Activated CD4-positive, CD25-positive, alpha-beta regulatory T cell treated with anti-CD3 and anti-CD28 coated beads, Interleukin-2, amount 50 U/mL, for 72 hours (primary cell): ENCODE measurements at regions not wholly inside any gene's neighbourhood (a gene's known extent, or its start where the extent isn't known, plus 50 kb on each side); places are given as distances from the start of the nearest gene placed in this dataset.

Experiments
- DNase-seq: peaks from one replicate; pipeline ENCODE4 v3.0.0; 2021

GRCh38 chr3:29203851-29204250, 77.0 kb upstream of the RBMS3 start:
- no peak for DNase-seq

GRCh38 chr3:29207427-29207826, 73.4 kb upstream of the RBMS3 start:
- DNase-seq, result no peak

- DNase-seq, result no peak
These were observed 68.0 kb upstream of the RBMS3 start for GRCh38 chr3:29212789-29213433.

GRCh38 chr3:29214009-29214658, 66.7 kb upstream of the RBMS3 start:
- no peak for DNase-seq

GRCh38 chr3:29215948-29216347, 64.9 kb upstream of the RBMS3 start:
- no peak for DNase-seq

- no peak for DNase-seq
These were observed 54.2 kb upstream of the RBMS3 start for GRCh38 chr3:29226706-29227105.

- DNase-seq, result no peak
These were observed 53.6 kb upstream of the RBMS3 start for GRCh38 chr3:29227307-29227706.
